IMR-90 (cell line): ENCODE measurements at regions not wholly inside any gene's neighbourhood (a gene's known extent, or its start where the extent isn't known, plus 50 kb on each side); places are given as distances from the start of the nearest gene placed in this dataset.

ENCODE experiments used
- CTCF ChIP-seq: conservative IDR thresholded peaks from 2 replicates; pipeline ENCODE4 v1.5.1; 2012; ENCODE audit warnings: mild to moderate bottlenecking, low read depth, low read length, improper control_type of control experiment
- MXI1 ChIP-seq: IDR thresholded peaks from 2 replicates; pipeline ENCODE4 v1.6.1; 2012; ENCODE audit warnings: low read depth, mild to moderate bottlenecking, low read length, moderate library complexity, borderline replicate concordance
- RFX5 ChIP-seq: IDR thresholded peaks from 2 replicates; pipeline ENCODE4 v1.8.0; 2012; ENCODE audit warnings: low read depth, mild to moderate bottlenecking, low read length, moderate library complexity

GRCh38 chr17:16882243-16882925 lies 89.5 kb downstream of the TNFRSF13B start:
- no peak for TF ChIP-seq RFX5
- TF ChIP-seq CTCF: no peak
- TF ChIP-seq MXI1: no peak
